BLaER1 (cell line): ENCODE measurements at regions not wholly inside any gene's neighbourhood (a gene's known extent, or its start where the extent isn't known, plus 50 kb on each side); places are given as distances from the start of the nearest gene placed in this dataset.
"Not testable (repeated sequence)": the region's sequence is repeated elsewhere in the genome, so short reads cannot be mapped to it uniquely, and the experiment has no call there.

ENCODE experiments used
- H3K27ac ChIP-seq: shearing (Covaris generic); formaldehyde crosslinking; 2 replicates; pipeline ENCODE4 v1.8.1; 2022
- H3K27me3 ChIP-seq: shearing (Covaris generic); formaldehyde crosslinking; 2 replicates; pipeline ENCODE4 v1.8.1; 2022
- H3K36me3 ChIP-seq: shearing (Covaris generic); formaldehyde crosslinking; 2 replicates; pipeline ENCODE4 v1.8.1; 2022
- H3K4me1 ChIP-seq: shearing (Covaris generic); formaldehyde crosslinking; 2 replicates; pipeline ENCODE4 v1.8.1; 2022
- H3K4me2 ChIP-seq: shearing (Covaris generic); formaldehyde crosslinking; 2 replicates; pipeline ENCODE4 v1.8.1; 2022
- H3K4me3 ChIP-seq: shearing (Covaris generic); formaldehyde crosslinking; 2 replicates; pipeline ENCODE4 v1.8.1; 2022
- H3K9ac ChIP-seq: shearing (Covaris generic); formaldehyde crosslinking; 2 replicates; pipeline ENCODE4 v1.8.1; 2022
- H3K9me3 ChIP-seq: shearing (Covaris generic); formaldehyde crosslinking; 2 replicates; pipeline ENCODE4 v1.8.1; 2022
- H4K20me1 ChIP-seq: shearing (Covaris generic); formaldehyde crosslinking; 2 replicates; pipeline ENCODE4 v1.8.1; 2022
- Cebpa-rat ChIP-seq: shearing (Covaris generic); IDR thresholded peaks from 2 replicates; pipeline ENCODE4 v1.8.1; 2022

GRCh38 chr2:8252997-8253694, 428.7 kb upstream of the ID2 start:
- Histone ChIP-seq H3K4me2 (peak overlapping the region; percentile 24), H3K36me3 (no peaks in the 10 kb centered on the region), H4K20me1 (no peaks in the 10 kb centered on the region), H3K9me3 (peaks cover 22% of the 10 kb centered on the region), H3K27me3 (no peaks in the 10 kb centered on the region), H3K4me1 (peaks cover 27% of the 10 kb centered on the region), H3K27ac (0 out of 2 replicates have a peak overlapping the region, but pooled peaks have one; percentile 30), H3K4me3 (no peak overlapping the region), H3K9ac (no peak overlapping the region)
- no peak for TF ChIP-seq Cebpa-rat

- Histone ChIP-seq H3K4me3 (no peak overlapping the region), H3K36me3 (no peaks in the 10 kb centered on the region), H4K20me1 (no peaks in the 10 kb centered on the region), H3K27ac (no peak overlapping the region), H3K27me3 (no peaks in the 10 kb centered on the region), H3K4me1 (peaks cover 27% of the 10 kb centered on the region), H3K9ac (no peak overlapping the region), H3K9me3 (peaks cover 22% of the 10 kb centered on the region), H3K4me2 (peak overlapping the region; percentile 24)
- no peak for TF ChIP-seq Cebpa-rat
Measured at GRCh38 chr2:8253781-8254180, 428.1 kb upstream of the ID2 start.

GRCh38 chr2:8254214-8254613, 427.6 kb upstream of the ID2 start:
- not testable (repeated sequence) for H3K27me3 ChIP-seq, H3K4me2 ChIP-seq, H3K9ac ChIP-seq, H3K4me3 ChIP-seq, H3K36me3 ChIP-seq, H3K27ac ChIP-seq, H4K20me1 ChIP-seq
- Histone ChIP-seq H3K9me3 (peaks cover 22% of the 10 kb centered on the region), H3K4me1 (peaks cover 27% of the 10 kb centered on the region)

GRCh38 chr2:8254791-8255447, 426.9 kb upstream of the ID2 start:
- H3K4me1 ChIP-seq: peaks cover 27% of the 10 kb centered on the region
- H3K27ac ChIP-seq: no peak overlapping the region
- no peak overlapping the region for H3K9ac ChIP-seq
- no peaks in the 10 kb centered on the region for H4K20me1 ChIP-seq
- H3K27me3 ChIP-seq: no peaks in the 10 kb centered on the region
- H3K4me2 ChIP-seq: no peak overlapping the region
- H3K4me3 ChIP-seq: no peak overlapping the region
- no peaks in the 10 kb centered on the region for H3K36me3 ChIP-seq
- no peak for TF ChIP-seq Cebpa-rat
- peaks cover 18% of the 10 kb centered on the region for H3K9me3 ChIP-seq

GRCh38 chr2:8255448-8255800, 426.4 kb upstream of the ID2 start:
- Histone ChIP-seq H3K4me2 (no peak overlapping the region), H3K4me3 (no peak overlapping the region), H3K36me3 (no peaks in the 10 kb centered on the region), H3K27me3 (no peaks in the 10 kb centered on the region), H3K4me1 (peaks cover 30% of the 10 kb centered on the region), H3K9me3 (peaks cover 13% of the 10 kb centered on the region), H3K27ac (no peak overlapping the region), H4K20me1 (no peaks in the 10 kb centered on the region), H3K9ac (no peak overlapping the region)
- no peak for TF ChIP-seq Cebpa-rat

- H3K27ac ChIP-seq: no peak overlapping the region
- no peak overlapping the region for H3K4me3 ChIP-seq
- no peaks in the 10 kb centered on the region for H3K27me3 ChIP-seq
- no peak for TF ChIP-seq Cebpa-rat
- H3K36me3 ChIP-seq: no peaks in the 10 kb centered on the region
- no peaks in the 10 kb centered on the region for H3K9me3 ChIP-seq
- no peaks in the 10 kb centered on the region for H4K20me1 ChIP-seq
- no peak overlapping the region for H3K4me2 ChIP-seq
- H3K4me1 ChIP-seq: peaks cover 28% of the 10 kb centered on the region
- H3K9ac ChIP-seq: no peak overlapping the region
Measured at GRCh38 chr2:8256905-8257304, 425.0 kb upstream of the ID2 start.

GRCh38 chr2:8257502-8257901, 424.4 kb upstream of the ID2 start:
- no peaks in the 10 kb centered on the region for H3K27me3 ChIP-seq
- no peaks in the 10 kb centered on the region for H3K36me3 ChIP-seq
- H3K4me2 ChIP-seq: no peak overlapping the region
- no peaks in the 10 kb centered on the region for H3K9me3 ChIP-seq
- H3K4me3 ChIP-seq: no peak overlapping the region
- H3K4me1 ChIP-seq: peaks cover 25% of the 10 kb centered on the region
- no peak overlapping the region for H3K9ac ChIP-seq
- no peak for TF ChIP-seq Cebpa-rat
- no peak overlapping the region for H3K27ac ChIP-seq
- no peaks in the 10 kb centered on the region for H4K20me1 ChIP-seq

GRCh38 chr2:8258406-8258805, 423.4 kb upstream of the ID2 start:
- TF ChIP-seq Cebpa-rat: no peak
- no peaks in the 10 kb centered on the region for H4K20me1 ChIP-seq
- H3K4me2 ChIP-seq: no peak overlapping the region
- H3K4me1 ChIP-seq: peaks cover 16% of the 10 kb centered on the region
- no peaks in the 10 kb centered on the region for H3K9me3 ChIP-seq
- no peak overlapping the region for H3K4me3 ChIP-seq
- H3K9ac ChIP-seq: no peak overlapping the region
- H3K36me3 ChIP-seq: no peaks in the 10 kb centered on the region
- H3K27ac ChIP-seq: no peak overlapping the region
- no peaks in the 10 kb centered on the region for H3K27me3 ChIP-seq

GRCh38 chr2:8259106-8259840, 422.6 kb upstream of the ID2 start:
- Histone ChIP-seq H3K4me2 (no peak overlapping the region), H3K4me1 (peaks cover 8% of the 10 kb centered on the region; the same call in 1 of the 2 replicates)
- no peak for TF ChIP-seq Cebpa-rat

GRCh38 chr2:8259841-8260178, 422.0 kb upstream of the ID2 start:
- no peak overlapping the region for H3K4me2 ChIP-seq
- H3K27ac ChIP-seq: no peak overlapping the region
- no peak overlapping the region for H3K9ac ChIP-seq
- H3K4me1 ChIP-seq: peaks cover 8% of the 10 kb centered on the region
- no peak overlapping the region for H3K4me3 ChIP-seq
- TF ChIP-seq Cebpa-rat: no peak
- H4K20me1 ChIP-seq: no peaks in the 10 kb centered on the region
- H3K27me3 ChIP-seq: no peaks in the 10 kb centered on the region
- no peaks in the 10 kb centered on the region for H3K36me3 ChIP-seq
- no peaks in the 10 kb centered on the region for H3K9me3 ChIP-seq

More at GRCh38 chr2:8259106-8259840, 422.6 kb upstream of the ID2 start:
- H4K20me1 ChIP-seq: no peaks in the 10 kb centered on the region
- no peaks in the 10 kb centered on the region for H3K36me3 ChIP-seq
- H3K4me3 ChIP-seq: no peak overlapping the region
- H3K27ac ChIP-seq: no peak overlapping the region
- no peak overlapping the region for H3K9ac ChIP-seq
- no peaks in the 10 kb centered on the region for H3K9me3 ChIP-seq
- H3K27me3 ChIP-seq: no peaks in the 10 kb centered on the region
